GM12891 (cell line): ENCODE measurements at regions not wholly inside any gene's neighbourhood (a gene's known extent, or its start where the extent isn't known, plus 50 kb on each side); places are given as distances from the start of the nearest gene placed in this dataset.

ENCODE experiments used
- POLR2A ChIP-seq: IDR thresholded peaks from 2 replicates; pipeline ENCODE4 v1.6.1; 2011; ENCODE audit warnings: low read depth, low read length, control low read depth
- SPI1 ChIP-seq: IDR thresholded peaks from 2 replicates; pipeline ENCODE4 v1.6.1; 2011; ENCODE audit warnings: low read depth, low read length, control low read depth
- TAF1 ChIP-seq: IDR thresholded peaks from 2 replicates; pipeline ENCODE4 v1.6.1; 2011; ENCODE audit warnings: low read depth, low read length, control low read depth

DNA sequence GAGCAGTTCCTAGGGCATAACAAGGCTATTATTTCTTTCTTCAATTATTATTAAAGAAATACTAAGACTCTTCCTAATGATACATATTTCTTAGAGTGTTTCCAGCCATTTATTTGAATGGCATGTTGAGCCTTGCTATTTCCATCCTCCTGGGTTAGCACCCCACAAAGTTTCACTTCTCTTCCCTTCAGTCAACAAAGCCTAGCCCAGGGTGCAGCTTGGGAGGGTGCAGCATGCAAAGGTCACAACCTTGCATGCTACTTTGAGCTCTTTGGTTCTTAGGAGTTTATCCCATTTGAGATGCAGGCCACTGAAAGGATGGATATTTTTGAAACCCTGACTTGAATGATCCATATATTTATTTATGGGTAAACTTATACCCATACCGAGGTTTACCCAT is 454.4 kb upstream of the MEIS1 start:
- peak; percentile 35; the same call in 1 of the 2 replicates for TF ChIP-seq SPI1
- no peak for TF ChIP-seq TAF1
- TF ChIP-seq POLR2A, result no peak
